Pancreas (tissue), 10 donors: ENCODE measurements at regions not wholly inside any gene's neighbourhood (a gene's known extent, or its start where the extent isn't known, plus 50 kb on each side); places are given as distances from the start of the nearest gene placed in this dataset.
A peak's percentile ranks its signal among the peaks of the same experiment; 100 is the strongest.

Source experiments
- ATAC-seq, 4 donors: fragments of 200-7000 bp; cut with Tn5 transposase; one replicate each; pipeline versions ENCODE4 v1.8.0 to v1.9.1; 2020; ENCODE audit warnings: mild to moderate bottlenecking in 4 of 4, moderate library complexity in 4 of 4
- DNase-seq, 6 donors: peaks; one replicate each; pipeline ENCODE4 v3.0.0-alpha.2; 2020
- FAIRE-seq: peaks from 2 replicates; lab custom pipeline; 2012; peaks lifted over from hg19 to GRCh38; lab: Jason Lieb, UNC
- H3K27ac ChIP-seq, 4 donors: fragments of 200-600 bp; sonication (generic); 1 replicate in 3 of 4; 2 replicates in 1 of 4; pipeline versions ENCODE4 v1.5.0 to v1.8.0; 2020
- H3K27me3 ChIP-seq, 4 donors: fragments of 200-600 bp; one replicate each; pipeline ENCODE4 v1.8.0; 2021
- H3K36me3 ChIP-seq, 3 donors: fragments of 200-600 bp; sonication (generic) in 1 of 3; one replicate each; pipeline versions ENCODE4 v1.5.0 to v1.8.0; 2020 to 2021
- H3K4me1 ChIP-seq, 3 donors: fragments of 200-600 bp; one replicate each; pipeline ENCODE4 v1.8.0; 2021
- H3K4me3 ChIP-seq, 4 donors: fragments of 200-600 bp; sonication (generic) in 2 of 4; one replicate each; pipeline versions ENCODE4 v1.5.0 to v1.8.0; 2020 to 2021
- H3K9me3 ChIP-seq, 4 donors: fragments of 200-600 bp; one replicate each; pipeline ENCODE4 v1.8.0; 2021
- WGBS, 2 donors: extraction: QIAGEN DNeasy Blood & Tissue Kit; methylation state at CpG; one replicate each; pipeline ENCODE4 v1.1.7; 2013; 5-methylcytosine and 5-hydroxymethylcytosine counted together
- intact Hi-C, 3 donors: fragments of 100-400 bp; cut with DNase I; formaldehyde crosslinking; loops; one replicate each; pipeline versions ENCODE4 v1.11.1 to v1.14.2; 2022
- TF ChIP-seq, protein P1 (sequence below), 4 donors: fragments of 200-600 bp; sonication (generic) in 3 of 4; IDR thresholded peaks; one replicate each; pipeline versions ENCODE4 v1.5.0 to v1.8.0; 2021; ENCODE audit warnings: antibody characterized with exemption in 4 of 4
- donor health status: healthy with polysubstance abuse.
- donor health status: DM: no; HTN: no; CAD: no; lungs with moderate emphysema.
- donor health status: DM: no; HTN: no; CAD: no.
- donor health status: control.
- donor health status: control.
- donor health status: Bipolar disorder and iron deficiency.
- donor health status: DM: yes; HTN: yes; CAD: no.
- donor health status: DM: no; HTN: no; CAD: no.
- donor health status: DM: no; HTN: no; CAD: no.
- donor health status: DM: yes; HTN: yes; CAD: no.

DNA sequence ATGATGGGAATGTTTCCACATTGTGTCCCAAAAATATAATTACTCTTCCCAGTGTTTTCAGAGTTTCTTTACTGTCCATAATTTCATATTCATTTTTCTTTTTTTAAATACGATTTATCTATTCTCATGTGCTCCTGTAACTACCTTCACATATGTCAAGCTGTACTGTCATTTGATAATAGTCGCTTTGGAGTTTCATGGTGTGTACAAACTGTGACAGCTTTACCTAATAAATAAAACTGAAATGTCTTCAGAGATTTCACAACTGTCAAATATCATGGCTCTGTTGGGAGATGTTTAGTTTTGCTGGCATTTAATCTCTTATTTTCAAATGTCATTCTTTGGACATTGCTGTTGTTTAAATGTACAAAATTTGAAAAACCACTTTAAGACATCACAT is 450.2 kb downstream of the TLL1 start:
- no peaks in the 10 kb centered on the region for H3K9me3 ChIP-seq
- H3K36me3 ChIP-seq, result no peaks in the 10 kb centered on the region
- intact Hi-C loops, result no loop called here
- TF ChIP-seq, protein P1, sequence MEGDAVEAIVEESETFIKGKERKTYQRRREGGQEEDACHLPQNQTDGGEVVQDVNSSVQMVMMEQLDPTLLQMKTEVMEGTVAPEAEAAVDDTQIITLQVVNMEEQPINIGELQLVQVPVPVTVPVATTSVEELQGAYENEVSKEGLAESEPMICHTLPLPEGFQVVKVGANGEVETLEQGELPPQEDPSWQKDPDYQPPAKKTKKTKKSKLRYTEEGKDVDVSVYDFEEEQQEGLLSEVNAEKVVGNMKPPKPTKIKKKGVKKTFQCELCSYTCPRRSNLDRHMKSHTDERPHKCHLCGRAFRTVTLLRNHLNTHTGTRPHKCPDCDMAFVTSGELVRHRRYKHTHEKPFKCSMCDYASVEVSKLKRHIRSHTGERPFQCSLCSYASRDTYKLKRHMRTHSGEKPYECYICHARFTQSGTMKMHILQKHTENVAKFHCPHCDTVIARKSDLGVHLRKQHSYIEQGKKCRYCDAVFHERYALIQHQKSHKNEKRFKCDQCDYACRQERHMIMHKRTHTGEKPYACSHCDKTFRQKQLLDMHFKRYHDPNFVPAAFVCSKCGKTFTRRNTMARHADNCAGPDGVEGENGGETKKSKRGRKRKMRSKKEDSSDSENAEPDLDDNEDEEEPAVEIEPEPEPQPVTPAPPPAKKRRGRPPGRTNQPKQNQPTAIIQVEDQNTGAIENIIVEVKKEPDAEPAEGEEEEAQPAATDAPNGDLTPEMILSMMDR (IDR thresholded peaks at IDR 0.05), result no peak
- ATAC-seq (no peak), FAIRE-seq (no peak), DNase-seq (no peak)
- no peak overlapping the region for H3K4me3 ChIP-seq
- no peaks in the 10 kb centered on the region for H3K27me3 ChIP-seq
- H3K4me1 ChIP-seq, result no peaks in the 10 kb centered on the region
- 54 to 73% methylated on average over 2 of the region's 2 CpGs for WGBS, 2 donors
- no peak overlapping the region for H3K27ac ChIP-seq

DNA sequence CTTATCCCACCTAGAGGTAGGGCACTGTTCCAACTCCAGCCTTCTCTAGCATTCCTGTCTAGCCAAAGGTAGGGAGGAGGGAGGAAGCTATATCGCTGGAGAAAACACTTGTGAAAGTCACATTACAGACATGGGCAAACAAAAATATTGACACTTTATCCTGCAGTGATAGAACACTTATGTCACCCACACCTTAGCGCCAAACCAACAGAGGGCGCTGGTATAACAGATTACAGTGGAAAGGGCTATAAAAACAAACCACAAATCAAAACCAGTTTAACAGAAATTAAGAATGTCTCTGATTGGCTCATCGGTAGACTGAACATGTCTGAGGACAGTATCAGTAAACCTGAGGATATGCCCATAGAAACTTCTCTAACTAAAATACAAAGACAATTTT is 451.3 kb downstream of the TLL1 start:
- Histone ChIP-seq H3K4me1 (no peaks in the 10 kb centered on the region), H3K36me3 (no peaks in the 10 kb centered on the region), H3K27ac (no peak overlapping the region), H3K4me3 (no peak overlapping the region), H3K27me3 (no peaks in the 10 kb centered on the region), H3K9me3 (no peaks in the 10 kb centered on the region)
- FAIRE-seq (no peak), DNase-seq (no peak), ATAC-seq (peak in 1 of 4 donors; percentile 35)
- intact Hi-C loops, result no loop called here
- 24 to 28% methylated on average over 4 of the region's 4 CpGs for WGBS, 2 donors
- TF ChIP-seq, protein P1 (IDR thresholded peaks at IDR 0.05), result no peak

DNA sequence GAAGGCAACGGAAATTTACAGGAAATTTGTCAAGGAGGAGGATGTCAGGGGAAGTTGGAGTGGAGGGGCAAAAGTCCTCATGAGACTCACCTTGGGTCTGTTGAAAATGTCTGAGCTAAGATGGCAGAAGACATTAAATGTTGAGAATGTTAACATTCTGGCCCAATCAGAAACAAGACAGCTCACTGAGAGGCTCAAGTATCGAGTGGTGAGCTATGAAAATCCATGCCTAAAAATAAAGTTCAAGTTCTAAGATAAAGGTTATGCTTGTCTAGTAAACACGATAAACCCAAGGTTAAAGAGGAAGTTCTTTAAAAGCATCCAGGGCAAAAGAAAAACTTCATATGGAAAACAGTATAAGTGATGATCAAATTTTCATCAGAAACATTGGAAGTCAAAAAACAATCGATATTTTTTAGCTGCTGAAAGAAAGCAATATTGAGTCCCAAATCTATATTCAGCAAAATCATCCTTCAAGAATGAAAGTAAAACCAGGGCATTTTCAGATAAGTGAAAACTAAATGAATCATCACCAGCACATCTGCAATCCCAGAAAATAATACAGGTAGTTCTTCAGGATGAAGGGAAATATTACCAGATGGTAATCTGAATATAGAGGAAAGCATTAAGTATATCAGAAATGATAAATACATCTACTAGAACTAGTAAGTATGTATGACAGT is 462.4 kb downstream of the TLL1 start:
- H3K9me3 ChIP-seq, result no peaks in the 10 kb centered on the region
- intact Hi-C loops, result no loop called here
- TF ChIP-seq, protein P1 (IDR thresholded peaks at IDR 0.05), result no peak
- DNase-seq, result no peak
- WGBS, 2 donors, result 36 to 52% methylated on average over 4 of the region's 4 CpGs
- no peaks in the 10 kb centered on the region for H3K4me1 ChIP-seq
- H3K27me3 ChIP-seq, result no peaks in the 10 kb centered on the region
- no peak overlapping the region for H3K4me3 ChIP-seq
- no peak overlapping the region for H3K27ac ChIP-seq
- ATAC-seq, result no peak
- H3K36me3 ChIP-seq, result no peaks in the 10 kb centered on the region
- FAIRE-seq, result no peak

DNA sequence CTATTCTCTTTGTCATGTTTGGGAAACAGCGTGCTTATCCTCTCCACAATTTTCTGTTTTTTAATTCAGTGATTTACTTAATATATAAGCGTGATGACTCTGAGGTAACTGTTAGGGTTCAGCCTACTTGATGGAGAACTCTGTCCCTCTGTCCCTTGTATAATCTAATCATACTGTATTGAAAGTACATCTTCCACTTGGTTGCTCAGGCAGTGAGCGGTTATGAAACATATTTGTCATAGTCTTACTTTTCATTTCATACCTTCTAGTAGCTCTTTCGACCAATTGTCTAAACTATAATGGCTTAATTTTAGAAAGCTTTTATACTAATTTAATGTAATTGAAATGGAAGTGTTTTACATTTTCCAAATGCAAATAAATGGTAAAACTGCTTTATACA is 469.0 kb downstream of the TLL1 start:
- intact Hi-C loops, result no loop called here
- Histone ChIP-seq H3K4me3 (no peak overlapping the region), H3K27ac (no peak overlapping the region), H3K27me3 (no peaks in the 10 kb centered on the region), H3K9me3 (no peaks in the 10 kb centered on the region), H3K4me1 (no peaks in the 10 kb centered on the region), H3K36me3 (no peaks in the 10 kb centered on the region)
- ATAC-seq, result no peak
- no peak for DNase-seq
- no peak for FAIRE-seq
- WGBS, 2 donors, result 68 to 79% methylated on average over 4 of the region's 4 CpGs
- TF ChIP-seq, protein P1 (IDR thresholded peaks at IDR 0.05), result no peak

DNA sequence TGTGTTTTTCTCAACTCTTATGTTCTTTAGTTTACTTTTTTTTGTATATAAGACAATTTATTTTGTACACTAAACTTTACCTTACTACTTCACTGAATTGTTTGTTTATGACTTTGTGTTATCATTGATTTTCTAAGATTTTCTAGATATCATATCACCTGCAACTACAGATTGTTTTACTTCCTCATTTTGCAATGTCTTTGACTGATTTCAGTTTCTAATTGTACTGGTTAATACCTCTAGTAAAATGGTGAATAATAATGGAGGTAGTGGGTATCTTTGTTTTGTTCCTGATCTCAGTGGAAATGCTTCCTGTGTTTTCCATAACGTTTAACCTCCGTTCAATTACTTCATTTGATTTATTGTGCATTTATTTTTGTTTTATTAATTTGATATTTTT is 490.2 kb downstream of the TLL1 start:
- 50 to 65% methylated on average over 2 of the region's 2 CpGs for WGBS, 2 donors
- TF ChIP-seq, protein P1 (IDR thresholded peaks at IDR 0.05), result no peak
- FAIRE-seq, result no peak
- Histone ChIP-seq H3K27ac (no peak overlapping the region), H3K4me1 (no peaks in the 10 kb centered on the region), H3K36me3 (no peaks in the 10 kb centered on the region), H3K9me3 (peaks cover 0 to 3% (median 0%) of the 10 kb centered on the region in 4 donors), H3K27me3 (no peaks in the 10 kb centered on the region), H3K4me3 (no peak overlapping the region)
- no peak for ATAC-seq
- no peak for DNase-seq
- intact Hi-C loops, result no loop called here
